SIG-M5 treated with dmso at 0.1 percent for 504 hours (cell line): ENCODE measurements at regions not wholly inside any gene's neighbourhood (a gene's known extent, or its start where the extent isn't known, plus 50 kb on each side); places are given as distances from the start of the nearest gene placed in this dataset.

Source experiments
- DNase-seq: peaks from one replicate; lab custom pipeline; 2025; ENCODE audit not compliant: unreplicated experiment; lab: John Stamatoyannopoulos, UW

- DNase-seq: no peak
Measured at GRCh38 chr4:187178084-187178483, 454.4 kb upstream of the FAT1 start.

GRCh38 chr4:187178587-187178986, 454.9 kb upstream of the FAT1 start:
- no peak for DNase-seq

- DNase-seq: no peak
Measured at GRCh38 chr4:187179086-187180058, 455.7 kb upstream of the FAT1 start.

DNA sequence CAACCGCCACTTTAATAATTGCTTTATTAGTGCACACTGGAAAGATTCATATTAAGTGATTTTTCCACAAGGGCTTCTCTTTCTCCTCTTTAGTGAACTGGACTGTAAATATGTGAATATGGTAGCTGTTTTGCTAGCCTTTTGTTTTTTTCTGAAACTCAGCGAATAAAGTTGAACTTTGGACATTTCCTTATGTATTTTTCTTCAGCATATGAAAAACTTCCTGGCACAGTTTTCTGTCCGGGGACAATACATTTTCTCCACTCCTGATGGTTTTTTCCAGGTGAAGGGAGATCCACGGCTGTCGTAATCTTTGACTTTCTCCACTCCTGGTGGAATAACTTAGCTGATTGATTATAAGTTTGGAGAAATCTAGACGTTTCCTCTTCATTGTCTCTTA, 457.4 kb upstream of the FAT1 start:
- no peak for DNase-seq

- no peak for DNase-seq
Measured at GRCh38 chr4:187183346-187183745, 459.7 kb upstream of the FAT1 start.

- no peak for DNase-seq
Measured at GRCh38 chr4:187183826-187184225, 460.2 kb upstream of the FAT1 start.

DNA sequence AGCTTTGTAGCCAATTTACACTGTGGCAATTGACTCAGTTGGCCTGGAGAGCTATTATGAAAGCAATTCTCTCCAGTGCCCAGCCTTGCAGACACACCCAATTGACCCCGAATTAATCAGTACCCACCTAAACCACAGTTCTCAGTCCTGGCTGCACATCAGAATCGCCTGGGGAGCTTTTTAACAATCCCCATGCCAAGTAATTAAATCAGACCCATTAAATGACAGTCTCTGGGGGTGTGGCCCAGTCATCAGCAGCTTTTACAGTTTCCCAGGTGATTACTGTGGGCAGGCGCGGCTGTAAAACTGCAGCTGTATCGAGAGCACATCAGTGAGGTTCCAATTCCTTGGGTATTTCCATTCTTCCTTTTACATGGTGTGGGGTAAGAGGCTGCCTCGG, 460.9 kb upstream of the FAT1 start:
- no peak for DNase-seq

DNA sequence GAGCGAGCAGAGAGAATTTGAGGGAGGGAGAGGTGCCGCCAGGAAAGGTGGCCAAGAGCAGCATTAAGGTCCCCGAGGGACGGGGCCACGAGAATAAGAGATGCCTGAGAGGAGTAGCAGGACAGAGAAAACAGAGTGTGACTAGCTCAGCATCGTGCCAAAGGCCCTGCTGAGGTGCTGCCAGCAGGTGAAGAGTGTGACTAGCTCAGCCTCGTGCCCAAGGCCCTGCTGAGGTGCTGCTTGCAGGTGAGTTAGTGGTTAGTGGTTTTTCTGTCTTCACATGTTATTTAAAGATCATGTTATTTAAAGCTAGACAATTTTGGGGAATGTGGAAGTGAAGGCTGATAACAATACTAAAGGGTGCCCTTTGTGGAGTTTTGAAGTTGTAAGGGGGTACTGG, 464.5 kb upstream of the FAT1 start:
- DNase-seq: no peak

- no peak for DNase-seq
Measured at GRCh38 chr4:187188741-187189140, 465.1 kb upstream of the FAT1 start.

DNA sequence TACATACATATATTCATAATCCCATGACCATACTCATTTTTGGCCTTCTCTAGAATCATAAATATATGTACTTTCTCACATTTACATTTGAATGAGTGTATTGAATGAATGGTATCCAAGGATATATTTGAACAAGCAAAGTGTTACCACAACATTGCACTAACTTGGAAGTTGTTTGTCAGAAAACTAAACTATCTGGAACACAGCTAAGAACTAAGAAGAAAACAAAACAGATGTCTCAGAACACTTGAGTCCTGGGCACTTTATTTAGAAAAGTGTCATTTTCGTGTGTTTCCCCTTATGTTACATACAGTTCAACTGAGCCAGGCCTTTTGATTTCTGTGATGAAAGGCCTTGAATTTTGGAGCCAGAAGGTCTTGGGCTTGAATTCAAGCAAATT, 466.7 kb upstream of the FAT1 start:
- no peak for DNase-seq

GRCh38 chr4:187191676-187192075, 468.0 kb upstream of the FAT1 start:
- no peak for DNase-seq

- DNase-seq: no peak
Measured at GRCh38 chr4:187192266-187192665, 468.6 kb upstream of the FAT1 start.

DNA sequence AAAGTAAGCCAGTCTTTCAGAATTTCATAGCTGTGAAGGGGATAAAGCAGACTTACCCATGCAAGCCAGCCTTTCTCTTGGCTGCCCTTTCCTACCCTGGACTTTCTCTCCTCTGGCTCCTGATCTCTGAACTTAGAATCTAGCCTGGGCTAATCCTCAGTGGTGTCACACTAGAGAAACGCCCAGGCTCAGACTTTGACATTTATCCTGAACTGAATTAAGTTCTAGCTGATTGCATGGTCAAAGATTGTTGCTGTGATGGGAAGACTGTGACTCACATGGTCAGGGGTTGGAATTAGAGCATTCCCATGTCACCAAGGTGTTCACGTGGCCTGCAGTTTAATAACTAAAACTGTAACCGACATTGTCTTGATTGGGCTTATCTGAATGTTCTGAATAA, 469.5 kb upstream of the FAT1 start:
- DNase-seq: no peak

DNA sequence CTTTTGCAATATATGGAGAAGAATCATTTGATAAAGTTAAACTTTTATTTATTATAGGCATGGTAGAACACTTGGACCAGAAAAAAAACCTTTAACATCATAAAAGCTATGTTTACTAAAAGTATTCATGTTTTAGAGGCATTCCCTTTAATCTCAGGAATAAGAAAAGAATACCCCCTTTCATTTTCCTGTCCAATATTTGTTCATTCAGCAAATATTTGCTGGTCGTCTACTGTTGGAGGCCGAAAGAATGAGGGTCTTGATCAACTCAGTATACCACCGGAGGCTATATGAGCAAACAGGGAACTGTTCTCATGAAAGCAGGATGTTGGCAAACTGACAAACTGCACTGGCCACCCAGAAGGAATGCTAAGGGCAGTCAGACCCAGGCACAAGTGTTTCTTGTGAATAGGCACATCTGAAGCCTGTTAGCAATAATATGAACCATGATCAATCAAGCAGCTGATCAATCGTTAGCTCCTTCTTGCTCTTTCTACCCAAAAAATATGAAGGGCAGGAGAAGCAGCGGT, 480.8 kb upstream of the FAT1 start:
- no peak for DNase-seq

- no peak for DNase-seq
Measured at GRCh38 chr4:187207931-187208330, 484.3 kb upstream of the FAT1 start.

GRCh38 chr4:187208651-187209050, 485.0 kb upstream of the FAT1 start:
- DNase-seq: no peak

DNA sequence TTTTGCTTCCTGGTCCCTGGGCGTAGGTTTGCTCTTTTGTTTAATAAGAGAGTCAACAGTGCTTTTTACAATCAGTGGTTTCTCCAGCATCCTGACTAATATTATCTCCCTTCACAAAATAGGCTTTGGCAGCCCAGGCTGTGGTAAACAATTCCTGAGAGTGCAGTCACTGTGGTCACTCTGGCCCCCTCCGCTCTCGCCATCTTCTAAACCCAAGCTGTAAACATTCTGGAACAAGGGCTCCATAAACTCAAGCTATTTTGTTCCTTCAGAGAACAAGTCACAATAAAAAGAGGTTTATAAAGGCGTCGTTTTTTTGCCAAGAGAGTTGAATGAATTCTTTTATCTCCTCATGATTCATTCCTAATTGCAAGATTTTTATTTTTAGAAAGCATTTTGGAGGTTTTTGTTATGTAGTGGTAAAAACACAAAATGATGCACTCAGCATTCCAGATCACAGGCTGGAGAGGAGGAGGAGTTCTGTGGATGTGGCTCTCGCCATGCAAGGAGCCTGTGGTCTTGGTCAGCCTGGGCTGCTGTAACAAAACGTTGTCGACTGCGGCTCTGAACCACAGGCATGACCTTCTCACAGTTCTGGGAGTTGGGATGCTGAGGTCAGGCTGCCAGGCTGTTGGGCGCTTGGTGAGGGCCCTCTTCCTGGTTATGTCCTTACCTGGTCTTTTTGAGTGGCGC, 486.4 kb upstream of the FAT1 start:
- DNase-seq: no peak

DNA sequence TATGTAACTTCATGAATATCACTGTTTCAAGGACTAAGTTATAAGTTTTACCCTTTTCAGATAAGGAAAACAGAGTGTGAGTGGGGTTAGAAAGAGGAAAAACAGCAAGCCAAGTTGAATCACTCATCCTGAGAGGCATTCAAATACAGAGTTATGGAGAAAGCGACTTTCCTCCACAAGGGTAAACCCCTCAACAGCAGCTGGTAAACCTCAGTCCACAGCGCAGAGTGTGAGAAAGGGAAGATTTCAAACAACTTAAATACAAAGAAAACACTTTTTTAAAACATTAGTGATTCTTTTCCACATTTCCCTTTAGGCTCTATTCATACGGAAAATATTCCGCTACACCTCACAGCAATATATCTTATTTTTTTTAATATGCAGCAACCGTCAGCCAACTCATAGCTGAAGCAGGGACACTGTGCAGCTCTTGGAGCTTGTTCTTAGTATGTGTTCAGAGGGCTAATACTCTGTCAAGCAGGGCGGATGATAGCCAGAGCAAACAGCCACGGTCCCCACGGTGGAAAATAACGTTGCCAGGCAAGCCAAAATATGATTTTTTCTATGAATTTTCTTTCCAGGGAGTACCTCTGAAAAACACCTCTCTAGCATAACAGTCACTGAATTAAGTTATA, 488.9 kb upstream of the FAT1 start:
- no peak for DNase-seq

- no peak for DNase-seq
Measured at GRCh38 chr4:187215438-187215837, 491.8 kb upstream of the FAT1 start.

- DNase-seq: no peak
Measured at GRCh38 chr4:187218705-187219245, 495.1 kb upstream of the FAT1 start.

- no peak for DNase-seq
Measured at GRCh38 chr4:187224560-187224959, 500.9 kb upstream of the FAT1 start.
